ENCODE measurements at regions not wholly inside any gene's neighbourhood (a gene's known extent, or its start where the extent isn't known, plus 50 kb on each side); places are given as distances from the start of the nearest gene placed in this dataset.

- DNase-seq (ENCODE audit: low spot score): peak; percentile 10
Observed at GRCh38 chr20:50344232-50345071, 153.8 kb downstream of the CEBPB start.

GRCh38 chr20:50345712-50346373, 155.2 kb downstream of the CEBPB start:
- DNase-seq (ENCODE audit: low spot score): no peak

GRCh38 chr20:50346374-50347283, 156.0 kb downstream of the CEBPB start:
- peak; percentile 43 for DNase-seq (ENCODE audit: low spot score)

GRCh38 chr20:50347284-50348063, 156.8 kb downstream of the CEBPB start:
- DNase-seq (ENCODE audit: low spot score): no peak

GRCh38 chr20:50348096-50348495, 157.5 kb downstream of the CEBPB start:
- no peak for DNase-seq (ENCODE audit: low spot score)

- no peak for DNase-seq (ENCODE audit: low spot score)
Observed at GRCh38 chr20:50350510-50351249, 159.5 kb upstream of the PTPN1 start.

GRCh38 chr20:50351541-50351940, 158.6 kb upstream of the PTPN1 start:
- no peak for DNase-seq (ENCODE audit: low spot score)

DNA sequence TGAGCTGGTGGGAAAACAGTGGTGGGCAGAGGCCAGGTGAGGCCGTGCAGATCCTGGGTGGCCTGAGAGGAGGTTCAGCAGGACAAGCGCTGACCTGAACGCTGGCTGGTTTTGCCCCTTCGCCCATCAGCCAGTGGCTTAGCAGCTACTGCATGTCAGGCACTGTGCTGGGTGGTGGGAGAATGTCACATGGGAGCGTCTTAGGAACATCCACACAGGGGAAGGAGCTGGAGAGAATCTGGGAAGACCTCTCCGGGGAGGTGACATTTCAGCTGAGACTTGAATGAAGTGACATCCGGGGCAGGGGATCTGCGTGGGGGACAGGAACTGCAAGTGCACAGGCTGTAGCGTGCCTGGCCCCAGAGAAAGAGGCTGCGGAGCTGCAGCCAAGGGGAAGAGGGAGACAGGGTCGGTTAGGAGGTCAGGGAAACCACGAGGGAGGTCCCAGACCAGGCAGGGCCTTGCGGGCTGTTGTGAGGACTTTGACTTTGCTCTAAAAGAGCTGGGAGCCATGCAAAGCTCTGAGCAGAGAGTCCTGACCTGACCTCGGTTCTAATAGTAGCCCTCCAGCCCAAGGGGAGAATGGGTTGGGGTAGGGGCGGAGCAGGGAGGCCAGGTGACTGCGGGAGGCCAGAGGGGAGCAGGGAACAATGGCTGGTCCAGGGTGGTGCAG, 156.8 kb upstream of the PTPN1 start:
- DNase-seq (ENCODE audit: low spot score): no peak

- no peak for DNase-seq (ENCODE audit: low spot score)
Observed at GRCh38 chr20:50354721-50355589, 155.2 kb upstream of the PTPN1 start.

DNA sequence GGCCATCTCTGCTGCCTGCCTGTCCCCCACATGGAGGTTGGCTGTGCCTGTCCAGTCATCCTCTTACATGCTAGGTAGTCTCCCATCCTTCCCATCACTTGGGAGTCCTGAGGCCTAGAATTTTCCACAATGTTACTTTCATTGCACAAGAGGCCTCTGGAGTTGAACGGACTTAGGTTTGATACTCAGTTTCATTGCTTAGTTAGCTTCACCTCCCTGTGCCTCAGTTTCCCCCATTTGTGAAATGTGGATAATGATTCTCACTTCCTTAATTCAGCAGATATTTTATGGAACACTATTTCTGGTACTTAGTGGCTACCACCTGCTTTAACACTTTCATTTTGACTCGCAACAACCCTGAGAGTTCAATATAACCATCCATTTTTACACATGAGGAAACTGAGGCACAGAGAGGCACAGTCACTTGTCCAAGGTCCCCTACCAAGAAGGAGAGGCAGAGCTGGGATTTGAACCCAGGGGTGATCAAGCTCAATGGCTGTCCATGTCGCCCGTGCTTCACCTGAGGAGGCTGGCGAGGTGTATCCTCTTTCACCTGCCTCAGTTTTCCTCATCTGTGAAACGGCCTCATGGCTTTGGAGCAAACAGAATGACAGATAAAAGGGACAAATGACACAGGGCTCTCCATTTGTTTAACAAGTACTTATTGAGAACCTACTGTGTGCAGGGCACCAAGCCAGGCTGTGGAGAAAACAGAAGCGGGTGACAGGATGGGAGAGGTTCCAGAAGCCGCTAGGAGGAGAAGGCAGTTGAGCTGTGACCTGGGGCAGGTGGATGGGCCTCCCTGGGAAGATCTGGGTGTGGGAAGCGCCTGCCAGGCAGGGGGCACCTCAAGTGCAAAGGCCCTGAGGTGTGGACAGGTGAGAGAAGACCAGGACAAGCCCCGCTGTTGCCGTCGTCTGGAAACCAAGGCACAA, 154.3 kb upstream of the PTPN1 start:
- no peak for DNase-seq (ENCODE audit: low spot score)

DNA sequence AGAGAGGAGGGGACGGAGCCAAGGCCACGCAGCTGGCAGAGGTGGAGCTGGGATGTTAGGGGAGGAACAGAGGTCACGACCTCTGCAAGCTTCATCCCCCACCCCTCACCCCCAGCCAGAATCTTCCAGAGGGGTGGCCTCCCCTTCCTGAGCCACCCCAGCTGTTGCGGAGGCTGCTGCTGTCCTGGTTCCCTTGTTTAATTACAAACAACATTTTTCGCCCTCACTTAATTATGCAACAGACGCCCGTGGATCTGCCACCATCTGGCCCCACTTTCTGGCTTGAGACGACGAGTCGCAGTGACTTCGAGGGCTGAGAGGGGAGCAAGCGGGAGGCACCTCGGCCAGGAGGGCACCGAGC, 153.7 kb upstream of the PTPN1 start:
- DNase-seq (ENCODE audit: low spot score): no peak

GRCh38 chr20:50356962-50357782, 153.0 kb upstream of the PTPN1 start:
- DNase-seq (ENCODE audit: low spot score): no peak

DNA sequence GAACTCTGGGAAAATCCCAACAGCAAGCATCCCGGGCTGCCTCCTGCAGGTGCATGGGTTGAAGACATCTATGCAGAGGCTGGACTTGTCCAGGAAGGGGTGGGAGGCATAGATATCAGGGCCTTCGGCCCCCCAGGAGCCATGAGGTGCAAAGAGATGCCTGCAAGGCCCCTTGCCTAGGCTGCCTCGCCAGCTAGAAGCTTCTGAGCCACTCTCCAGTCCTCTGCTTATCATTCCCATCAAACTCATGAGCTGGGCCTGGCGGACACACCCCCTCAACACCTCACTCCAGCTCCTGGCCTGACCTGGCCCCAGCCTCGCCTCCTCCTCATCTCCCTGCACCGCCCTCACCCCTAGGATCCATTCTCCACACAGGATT, 152.4 kb upstream of the PTPN1 start:
- no peak for DNase-seq (ENCODE audit: low spot score)

GRCh38 chr20:50358166-50358565, 152.0 kb upstream of the PTPN1 start:
- no peak for DNase-seq (ENCODE audit: low spot score)

DNA sequence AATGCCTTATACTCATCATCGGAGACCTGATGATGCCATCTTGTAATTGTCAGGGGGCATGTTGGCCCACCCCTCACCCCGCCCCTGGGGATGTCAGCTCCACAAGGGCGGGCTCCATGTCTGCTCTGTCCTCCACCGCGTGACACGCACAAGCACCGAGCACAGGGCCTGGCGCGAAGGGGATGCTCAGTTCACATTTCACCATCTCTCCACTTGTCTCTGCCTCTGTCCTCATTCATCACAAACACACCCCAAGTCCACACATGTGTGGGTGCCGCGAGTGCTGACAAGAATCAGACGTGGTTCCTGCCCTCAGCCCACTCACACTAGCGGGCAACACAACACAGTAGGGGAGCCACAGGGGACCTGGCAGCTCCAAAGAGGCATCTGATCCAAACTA, 151.2 kb upstream of the PTPN1 start:
- no peak for DNase-seq (ENCODE audit: low spot score)

DNA sequence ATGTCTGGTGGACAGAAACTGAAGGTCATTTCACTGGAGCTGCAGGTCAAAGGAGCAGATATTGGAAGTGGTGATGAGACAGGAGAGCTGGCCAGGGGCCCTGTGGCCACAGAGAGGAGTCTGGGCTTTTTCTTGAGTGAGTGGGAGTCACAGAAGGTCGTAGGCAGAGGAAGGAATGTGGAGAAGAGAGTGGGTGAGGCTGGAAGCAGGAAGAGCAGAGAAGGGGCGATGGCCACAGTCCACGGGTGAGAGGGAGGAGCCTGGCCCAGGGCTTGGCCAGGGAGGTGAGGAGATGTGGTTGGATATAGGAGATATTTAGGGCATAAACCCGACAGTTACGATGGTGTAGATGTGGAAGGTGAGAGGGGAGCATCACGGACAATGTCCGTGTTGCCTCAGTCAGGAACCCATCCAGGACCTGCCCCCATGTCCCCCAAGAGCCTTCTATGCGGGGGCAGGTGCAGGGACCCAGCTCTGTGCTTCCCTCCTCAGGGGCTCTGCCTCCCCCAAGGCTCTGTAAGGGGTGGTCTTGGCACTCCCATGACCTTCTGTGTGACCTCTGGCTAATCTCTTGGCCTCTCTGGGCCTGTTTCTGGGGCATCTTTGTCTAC, 150.5 kb upstream of the PTPN1 start:
- DNase-seq (ENCODE audit: low spot score): no peak

DNA sequence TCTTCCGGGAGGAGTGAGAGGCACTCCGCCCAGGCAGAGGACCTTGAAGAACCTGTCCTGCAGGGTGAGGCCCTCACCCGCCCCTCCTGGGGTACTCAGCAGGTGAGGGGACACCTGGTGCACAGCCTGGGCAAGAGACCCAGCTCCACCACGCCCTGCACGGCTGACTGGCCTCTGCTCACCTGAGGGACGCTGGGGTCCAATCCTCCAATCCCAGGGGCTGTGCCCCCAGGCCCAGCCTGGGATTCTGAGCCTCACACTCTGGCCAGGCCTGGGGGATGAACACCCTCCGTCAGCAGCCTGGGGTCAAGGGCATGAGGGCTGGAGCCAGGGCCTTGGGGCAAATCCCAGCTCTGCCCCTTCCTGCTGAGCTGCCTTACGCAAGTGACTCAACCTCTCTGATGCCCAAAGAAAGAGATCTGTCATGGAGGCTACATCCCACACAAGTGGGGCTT, 149.9 kb upstream of the PTPN1 start:
- DNase-seq (ENCODE audit: low spot score): no peak

Data from cerebellar cortex (tissue), 1 donor.